GM18873 (cell line): ENCODE measurements at regions not wholly inside any gene's neighbourhood (a gene's known extent, or its start where the extent isn't known, plus 50 kb on each side); places are given as distances from the start of the nearest gene placed in this dataset.

ENCODE experiments used
- ATAC-seq: cut with Tn5 transposase; IDR thresholded peaks from one replicate; pipeline ENCODE4 v1.9.1; 2021; ENCODE audit warnings: mild to moderate bottlenecking, moderate library complexity, moderate number of reproducible peaks; ENCODE audit not compliant: unreplicated experiment, low FRiP score

GRCh38 chr3:193998628-193999195 is 137.2 kb upstream of the HES1 start:
- no peak for ATAC-seq

DNA sequence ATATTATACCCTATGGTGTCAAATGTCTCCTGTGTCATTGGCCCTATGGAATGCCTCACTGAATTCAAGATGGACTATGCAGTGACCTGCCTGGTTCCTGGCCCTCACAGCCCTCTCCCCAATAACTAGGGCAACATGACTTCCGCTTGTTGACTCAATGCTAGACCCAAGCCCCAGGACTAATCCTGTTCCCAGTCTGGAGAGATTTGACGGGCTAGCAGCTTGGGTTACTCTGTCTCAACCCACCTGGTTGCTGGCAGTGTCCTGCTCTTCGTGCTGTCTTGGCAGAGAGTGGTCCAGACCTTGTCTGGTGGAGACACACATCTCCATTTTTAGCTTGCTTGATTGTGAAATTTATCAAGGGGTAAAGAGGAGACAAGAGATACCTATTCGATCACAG is 135.8 kb upstream of the HES1 start:
- ATAC-seq, result no peak

DNA sequence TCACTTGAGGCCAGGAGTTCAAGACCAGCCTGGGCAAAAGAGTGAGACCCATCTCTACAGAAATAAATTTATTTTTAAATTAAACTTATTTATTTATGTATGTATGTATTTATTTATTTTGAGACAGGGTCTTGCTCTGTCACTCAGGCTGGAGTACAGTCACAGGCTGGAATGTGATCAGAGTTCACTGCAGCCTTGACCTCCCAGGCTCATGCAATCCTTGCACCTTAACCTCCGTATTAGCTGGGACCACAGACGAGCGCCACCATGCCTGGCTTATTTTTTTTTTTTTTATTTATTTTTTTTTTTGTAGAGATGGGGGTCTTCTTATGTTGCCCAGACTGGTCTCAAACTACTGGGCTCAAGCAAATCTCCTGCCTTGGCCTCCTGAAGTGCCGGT is 135.2 kb upstream of the HES1 start:
- no peak for ATAC-seq

DNA sequence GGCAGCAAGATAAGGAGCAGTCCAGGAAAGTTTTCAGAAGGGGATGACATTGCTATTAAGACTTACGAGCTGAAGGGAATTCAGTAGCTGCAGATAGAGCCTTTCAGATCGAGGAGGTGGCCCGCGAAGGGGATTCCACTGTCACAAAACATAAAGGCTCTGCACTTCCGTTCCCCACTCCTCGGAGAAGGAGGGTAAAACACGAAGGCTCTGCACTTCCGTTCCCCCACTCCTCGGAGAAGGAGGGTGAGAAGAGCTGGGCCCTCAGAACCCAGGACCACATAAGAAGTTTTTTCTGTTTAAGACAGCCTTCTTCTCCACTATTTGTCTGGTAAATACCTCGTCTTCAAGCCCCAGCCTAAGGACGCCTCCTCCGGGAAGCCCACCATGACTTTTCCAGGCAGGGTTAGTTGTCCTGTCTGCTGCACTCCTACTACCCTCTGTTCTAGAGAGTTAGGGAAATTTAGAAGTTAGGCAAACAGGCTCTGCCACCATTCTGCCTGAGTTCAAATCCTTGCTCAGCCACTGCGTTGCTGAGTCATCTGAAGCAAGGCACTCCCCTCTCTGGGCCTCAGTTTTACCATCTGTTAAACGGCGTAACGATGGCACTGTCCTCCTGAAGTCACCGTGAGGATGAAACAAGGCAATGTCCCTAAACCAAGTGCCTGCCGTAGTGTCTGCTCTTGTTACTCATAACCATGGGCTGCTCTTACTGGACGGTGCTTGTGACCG is 134.1 kb upstream of the HES1 start:
- no peak for ATAC-seq

DNA sequence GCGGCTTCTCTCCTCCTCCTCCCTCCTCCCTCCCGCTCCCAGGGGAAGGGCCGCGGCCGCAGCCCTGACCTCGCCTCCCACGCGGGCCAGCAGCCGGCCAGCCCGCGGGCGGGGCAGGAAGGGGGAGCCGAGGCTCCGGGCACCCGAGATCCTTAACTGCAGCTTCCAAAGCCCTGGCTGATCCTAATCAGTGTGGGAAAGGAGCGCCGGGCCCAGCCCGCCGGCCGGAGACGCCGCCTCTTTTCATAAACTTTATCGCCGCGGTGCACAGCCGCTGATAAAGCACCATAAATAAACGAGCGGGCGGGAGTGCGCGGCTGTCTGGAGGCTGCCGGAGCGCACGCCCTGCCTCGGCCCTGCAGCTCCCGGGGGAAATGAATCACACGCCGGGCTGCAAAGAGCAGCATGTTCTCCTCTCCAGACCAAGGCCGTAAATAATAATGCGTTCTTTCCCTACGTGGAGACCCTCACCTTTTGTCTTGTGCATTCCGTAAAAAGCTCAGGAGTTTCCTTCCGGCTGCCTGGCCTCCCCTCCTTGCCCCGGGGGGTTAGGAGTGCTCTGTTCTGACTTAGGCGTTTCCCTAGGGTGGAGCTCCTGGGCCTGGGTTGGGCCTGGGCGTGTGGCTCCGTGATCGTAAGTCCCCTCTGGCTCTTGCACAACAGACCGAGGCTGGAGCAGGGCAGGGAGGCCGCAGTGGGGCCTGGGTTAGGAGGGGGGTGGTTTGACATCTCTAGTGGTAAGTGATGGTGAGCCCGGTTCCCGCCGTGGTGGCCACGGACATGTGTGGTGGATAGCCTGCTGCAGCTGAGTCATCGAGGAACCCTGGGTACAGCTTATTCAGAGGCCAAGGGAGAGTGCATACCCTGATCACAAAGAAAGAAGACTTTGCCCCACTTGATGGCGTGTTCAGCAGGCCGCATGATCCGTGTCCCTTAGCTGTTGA is 132.6 kb upstream of the HES1 start:
- ATAC-seq, result peak; percentile 46

DNA sequence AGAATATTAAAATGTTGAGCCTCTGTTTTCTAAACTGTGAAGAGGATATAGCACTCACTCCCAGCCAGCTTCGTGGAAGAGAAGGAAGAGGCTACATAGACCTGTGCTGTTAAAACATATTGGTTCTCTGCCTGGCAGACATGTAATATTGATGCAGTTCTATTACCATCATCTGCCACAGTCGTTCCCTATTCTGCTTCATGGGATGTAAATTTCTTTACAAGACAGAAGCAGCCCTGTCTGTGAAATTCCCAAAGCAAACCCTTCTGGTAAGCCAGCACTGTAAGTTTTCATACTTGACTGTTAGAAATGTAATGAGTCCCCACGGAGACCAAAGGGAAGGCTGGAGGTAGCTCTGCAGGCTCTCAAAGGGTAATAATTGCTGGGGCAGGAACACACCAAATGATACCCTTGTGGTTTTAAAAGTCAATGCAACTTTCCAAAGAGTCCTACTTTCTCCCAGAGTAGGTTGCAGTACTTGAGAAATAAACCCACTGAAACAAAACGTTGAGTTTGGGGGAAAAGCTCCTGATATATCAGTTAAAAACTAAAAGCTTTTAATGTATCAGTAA is 129.9 kb upstream of the HES1 start:
- ATAC-seq, result no peak

DNA sequence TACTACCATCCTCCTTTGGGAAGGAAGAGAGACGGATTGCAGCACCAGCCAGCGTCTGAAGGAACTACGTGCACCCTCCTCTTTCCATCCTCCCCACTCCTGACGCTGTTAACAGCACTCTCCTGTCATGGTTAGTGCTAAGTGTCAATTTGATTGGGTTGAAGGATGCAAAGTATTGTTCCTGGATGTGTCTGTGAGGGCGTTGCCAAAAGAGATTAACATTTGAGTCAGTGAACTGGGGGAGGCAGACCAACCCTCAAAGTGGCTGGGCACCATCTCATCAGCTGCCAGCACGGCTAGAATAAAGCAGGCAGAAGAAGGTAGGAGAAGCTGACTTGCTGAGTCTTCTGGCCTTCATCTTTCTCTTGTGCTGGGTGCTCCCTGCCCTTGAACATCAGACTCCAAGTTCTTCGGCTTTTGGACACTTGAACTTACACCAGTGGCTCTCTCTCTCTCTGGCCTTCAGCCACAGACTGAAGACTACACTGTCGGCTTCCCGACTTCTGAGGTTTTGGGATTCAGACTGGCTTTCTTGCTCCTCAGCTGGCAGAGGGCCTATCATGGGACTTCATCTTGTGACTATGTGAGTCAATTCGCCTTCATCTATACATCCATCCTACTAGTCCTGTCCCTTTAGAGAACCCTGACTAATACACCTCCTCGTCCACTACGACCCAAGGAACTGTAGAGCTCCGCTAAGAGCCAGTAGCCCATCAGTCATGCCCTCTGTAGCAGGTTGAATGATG is 128.2 kb upstream of the HES1 start:
- ATAC-seq, result no peak

DNA sequence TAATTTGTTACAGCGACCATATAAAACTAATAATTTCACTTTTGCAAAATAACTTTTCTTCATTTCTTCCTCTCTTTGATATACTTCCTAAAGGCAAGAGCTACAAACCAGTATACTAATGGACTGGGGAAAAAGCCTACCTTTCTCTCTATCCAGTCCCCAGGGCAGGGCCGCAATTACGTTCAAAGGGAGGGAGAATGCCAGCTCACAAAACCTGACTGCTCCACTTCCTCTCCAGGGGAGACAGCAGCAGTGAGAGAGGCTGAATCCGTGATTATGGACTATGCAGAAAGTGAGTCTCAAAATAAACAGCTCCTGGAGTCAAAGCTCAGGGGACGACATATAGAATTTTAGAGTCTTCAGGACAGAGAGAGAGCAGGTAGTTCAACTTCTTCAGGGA is 126.9 kb upstream of the HES1 start:
- ATAC-seq, result no peak

DNA sequence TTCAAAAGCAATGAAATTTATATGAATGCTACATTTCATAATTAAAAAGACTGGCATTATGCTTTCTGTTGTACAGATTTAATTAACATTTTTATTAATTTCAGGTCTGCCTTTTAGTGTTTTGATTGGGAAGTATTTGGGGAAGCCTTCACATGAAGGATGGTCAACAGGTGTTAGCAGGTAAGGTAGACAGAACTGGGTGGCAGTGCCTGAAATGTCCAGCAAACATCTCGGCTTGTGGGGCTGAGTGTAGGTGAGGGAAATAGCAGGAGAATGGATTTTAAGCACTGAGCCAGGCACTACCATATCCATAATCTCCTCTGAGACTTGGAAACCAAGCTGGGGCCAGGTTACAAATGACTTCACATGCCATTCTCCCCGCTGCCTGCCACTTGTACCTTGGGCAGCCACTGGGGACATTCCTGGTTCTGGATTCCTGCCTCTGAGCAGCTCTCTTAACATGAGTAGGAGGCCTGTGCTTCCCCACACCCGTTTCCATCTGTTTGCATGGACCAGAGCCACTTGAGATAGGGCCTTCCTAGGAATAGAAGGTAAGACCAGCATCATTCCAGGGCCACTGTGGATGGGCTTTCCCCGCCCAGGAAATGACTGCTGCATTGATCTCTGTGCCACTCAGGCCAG is 125.9 kb upstream of the HES1 start:
- no peak for ATAC-seq

DNA sequence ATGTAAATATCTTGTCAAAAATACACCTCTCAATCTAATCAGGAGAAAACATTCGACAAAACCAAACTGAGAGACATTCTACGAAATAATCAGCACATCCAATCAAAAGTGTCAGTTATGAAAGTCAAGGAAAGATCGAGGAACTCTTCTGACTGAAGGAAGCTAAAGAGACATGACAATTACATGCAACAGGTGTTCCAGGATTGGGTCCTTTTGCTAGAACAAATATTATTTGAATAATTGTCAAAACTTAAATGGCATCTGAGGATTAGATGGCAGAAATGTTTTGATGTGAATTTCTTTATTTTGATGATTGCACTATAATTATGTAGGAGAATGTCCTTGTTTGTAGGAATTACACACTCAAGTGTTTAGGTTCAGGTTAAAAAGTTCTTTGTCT is 124.1 kb upstream of the HES1 start:
- no peak for ATAC-seq

DNA sequence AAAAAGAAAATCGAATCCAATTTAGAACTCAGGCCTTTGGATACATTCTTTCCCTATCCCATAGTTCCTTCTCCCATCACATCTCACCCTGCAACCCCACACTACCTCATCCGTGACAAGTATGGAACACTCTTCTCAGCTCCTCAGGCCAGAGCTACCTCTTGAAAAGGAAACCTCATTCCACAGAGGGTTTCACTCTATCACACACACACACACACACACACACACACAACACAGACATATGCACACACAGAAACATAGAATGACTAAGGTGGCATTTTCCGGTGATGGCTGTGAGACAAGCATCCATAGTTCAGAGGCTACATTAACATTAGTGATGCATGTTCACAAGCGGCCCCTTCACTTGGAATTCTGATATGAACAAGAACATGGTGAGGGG is 122.0 kb upstream of the HES1 start:
- ATAC-seq, result no peak

GRCh38 chr3:194014756-194015155 is 121.2 kb upstream of the HES1 start:
- no peak for ATAC-seq

DNA sequence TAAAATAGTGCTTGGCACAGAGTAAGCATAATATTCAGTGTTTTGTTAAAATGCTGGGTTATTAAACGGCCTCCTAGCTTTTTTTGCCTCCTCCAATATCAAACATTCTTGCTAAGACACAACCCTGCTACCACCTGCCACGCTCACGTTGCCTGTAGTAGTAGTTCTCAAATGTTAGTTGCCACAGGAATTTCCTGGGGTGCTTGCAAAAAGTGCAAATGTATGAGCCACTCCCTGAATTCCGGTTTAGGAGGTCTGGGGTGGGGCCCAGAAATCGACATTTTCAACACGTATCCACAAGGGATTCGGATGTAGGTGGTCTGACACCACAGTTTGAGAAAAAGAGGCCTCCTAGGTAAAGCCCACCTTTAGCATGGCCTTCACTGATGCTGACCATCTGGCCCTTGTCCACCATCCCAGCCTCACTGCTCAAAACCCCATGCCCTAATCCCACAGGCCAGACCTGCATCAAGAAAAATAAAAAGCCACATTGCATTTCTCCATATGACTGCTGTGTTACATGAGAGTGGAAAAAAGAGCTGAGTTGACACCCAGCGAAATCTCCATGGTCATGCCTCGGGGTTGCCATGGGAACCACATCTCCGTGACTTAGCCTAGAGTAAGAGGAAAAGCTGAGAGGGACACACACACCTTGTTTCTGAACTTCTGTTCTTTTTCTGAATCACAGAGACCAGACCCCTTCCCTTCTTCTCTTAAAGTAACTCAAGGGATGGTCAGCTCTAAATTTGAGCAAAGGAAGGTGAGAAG is 116.4 kb upstream of the HES1 start:
- no peak for ATAC-seq

DNA sequence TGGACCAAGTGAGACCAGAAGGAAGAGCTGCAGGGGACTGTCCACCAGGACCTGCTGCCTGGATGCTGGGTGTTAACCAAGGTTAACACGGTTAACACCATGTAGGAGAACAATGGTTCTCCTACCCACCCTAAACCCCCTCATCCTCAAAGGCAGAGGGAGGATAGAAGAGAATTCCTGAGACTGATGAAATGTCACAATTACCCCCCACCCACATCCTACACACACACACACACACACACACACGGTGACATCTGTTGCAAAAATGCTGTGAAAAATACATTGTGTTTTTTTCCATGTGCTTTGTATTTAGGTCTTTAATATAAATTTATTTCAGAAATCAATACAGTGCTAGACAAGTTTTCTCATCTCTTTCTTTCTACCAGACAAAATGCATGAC is 113.9 kb upstream of the HES1 start:
- no peak for ATAC-seq

GRCh38 chr3:194022816-194023215 is 113.1 kb upstream of the HES1 start:
- no peak for ATAC-seq

GRCh38 chr3:194023501-194024280 is 112.3 kb upstream of the HES1 start:
- ATAC-seq, result no peak

- ATAC-seq, result no peak
These were observed 110.8 kb upstream of the HES1 start for GRCh38 chr3:194025119-194025518.

GRCh38 chr3:194025951-194026350 is 110.0 kb upstream of the HES1 start:
- ATAC-seq, result no peak
